Immature natural killer cell (primary cell): ENCODE measurements at regions not wholly inside any gene's neighbourhood (a gene's known extent, or its start where the extent isn't known, plus 50 kb on each side); places are given as distances from the start of the nearest gene placed in this dataset.
A peak's percentile ranks its signal among the peaks of the same experiment; 100 is the strongest.
"Not testable (repeated sequence)": the region's sequence is repeated elsewhere in the genome, so short reads cannot be mapped to it uniquely, and the experiment has no call there.

ENCODE experiments used
- DNase-seq, 3 donors: peaks; one replicate each; pipeline ENCODE4 v3.0.0; 2022; ENCODE audit warnings: mixed read lengths in 1 of 3
- H3K27ac Mint-ChIP-seq, 6 donors: one replicate each; pipeline ENCODE4 v1.8.0; 2020; ENCODE audit warnings: mixed read lengths in 6 of 6, mild to moderate bottlenecking in 5 of 6, inconsistent platforms in 4 of 6, moderate library complexity in 3 of 6
- H3K27me3 Mint-ChIP-seq, 3 donors: one replicate each; pipeline ENCODE4 v1.8.0; 2020 to 2021; ENCODE audit warnings: low read depth in 3 of 3, mild to moderate bottlenecking in 3 of 3, mixed read lengths in 3 of 3, moderate library complexity in 3 of 3, inconsistent platforms in 1 of 3
- H3K36me3 Mint-ChIP-seq, 3 donors: one replicate each; pipeline ENCODE4 v1.8.0; 2020; ENCODE audit warnings: mixed read lengths in 3 of 3, inconsistent platforms in 2 of 3, mild to moderate bottlenecking in 2 of 3
- H3K4me1 Mint-ChIP-seq, 2 donors: one replicate each; pipeline ENCODE4 v1.8.0; 2020; ENCODE audit warnings: inconsistent platforms in 2 of 2, mild to moderate bottlenecking in 2 of 2, mixed read lengths in 2 of 2, moderate library complexity in 1 of 2
- H3K4me3 Mint-ChIP-seq, 5 donors: one replicate each; pipeline ENCODE4 v1.8.0; 2020; ENCODE audit warnings: mild to moderate bottlenecking in 5 of 5, mixed read lengths in 5 of 5, inconsistent platforms in 3 of 5, moderate library complexity in 3 of 5
- H3K9me3 Mint-ChIP-seq, 6 donors: one replicate each; pipeline ENCODE4 v1.8.0; 2020; ENCODE audit warnings: mild to moderate bottlenecking in 6 of 6, mixed read lengths in 6 of 6, inconsistent platforms in 4 of 6, moderate library complexity in 3 of 6

DNA sequence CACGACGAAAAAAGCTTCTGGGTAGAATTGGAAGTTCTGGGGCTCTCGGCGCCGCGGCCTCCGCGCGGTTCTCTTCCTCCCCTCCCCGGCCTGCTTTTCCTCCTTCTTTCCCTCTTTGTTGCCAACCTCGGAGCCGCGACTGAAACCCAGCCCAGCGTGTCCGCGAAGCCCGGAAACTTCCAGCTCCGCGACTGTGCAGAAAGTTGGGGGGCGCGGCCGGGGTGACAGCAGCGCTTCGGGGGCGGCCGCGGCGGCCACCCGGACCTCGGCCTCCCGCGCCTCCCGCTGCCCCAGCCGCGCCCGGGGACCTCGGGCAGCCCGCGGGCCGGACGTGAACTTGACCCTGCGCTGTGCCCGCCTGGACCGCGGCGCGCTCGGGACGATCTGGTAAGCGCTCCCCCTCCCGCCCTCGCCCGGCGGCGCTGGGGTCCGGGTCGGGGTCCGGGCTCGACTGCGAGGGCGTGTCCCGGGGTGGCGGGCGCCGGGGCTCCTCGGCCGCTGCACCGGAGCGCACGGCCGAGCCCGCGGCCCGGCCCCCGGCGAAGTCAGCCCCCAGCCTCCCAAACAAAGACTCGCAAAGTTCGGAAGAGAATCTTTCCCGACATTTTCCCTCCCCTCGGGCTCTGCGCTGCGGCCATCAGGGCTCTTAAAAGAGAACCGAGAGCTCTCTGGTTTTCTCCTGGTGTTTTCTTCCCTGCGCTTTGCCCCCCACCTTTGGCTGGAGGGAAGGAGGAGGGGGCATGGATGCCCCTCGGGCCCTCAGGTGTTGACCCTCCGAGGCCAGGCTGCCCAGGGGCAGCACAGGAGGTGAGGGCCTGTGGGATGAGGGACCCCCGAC is 67.9 kb upstream of the WNT7B start:
- peaks cover 0 to 5% (median 0%) of the 10 kb centered on the region in 3 donors for H3K27me3 Mint-ChIP-seq
- H3K27ac Mint-ChIP-seq, result peak overlapping the region; percentile 66 to 92 (median 86)
- H3K9me3 Mint-ChIP-seq, result no peaks in the 10 kb centered on the region
- H3K4me1 Mint-ChIP-seq, result peaks cover 54 to 64% of the 10 kb centered on the region in 2 donors
- H3K36me3 Mint-ChIP-seq, result no peaks in the 10 kb centered on the region
- DNase-seq, result peak; percentile 44 to 61 (median 46)
- peak overlapping the region; percentile 84 to 90 (median 87) for H3K4me3 Mint-ChIP-seq

DNA sequence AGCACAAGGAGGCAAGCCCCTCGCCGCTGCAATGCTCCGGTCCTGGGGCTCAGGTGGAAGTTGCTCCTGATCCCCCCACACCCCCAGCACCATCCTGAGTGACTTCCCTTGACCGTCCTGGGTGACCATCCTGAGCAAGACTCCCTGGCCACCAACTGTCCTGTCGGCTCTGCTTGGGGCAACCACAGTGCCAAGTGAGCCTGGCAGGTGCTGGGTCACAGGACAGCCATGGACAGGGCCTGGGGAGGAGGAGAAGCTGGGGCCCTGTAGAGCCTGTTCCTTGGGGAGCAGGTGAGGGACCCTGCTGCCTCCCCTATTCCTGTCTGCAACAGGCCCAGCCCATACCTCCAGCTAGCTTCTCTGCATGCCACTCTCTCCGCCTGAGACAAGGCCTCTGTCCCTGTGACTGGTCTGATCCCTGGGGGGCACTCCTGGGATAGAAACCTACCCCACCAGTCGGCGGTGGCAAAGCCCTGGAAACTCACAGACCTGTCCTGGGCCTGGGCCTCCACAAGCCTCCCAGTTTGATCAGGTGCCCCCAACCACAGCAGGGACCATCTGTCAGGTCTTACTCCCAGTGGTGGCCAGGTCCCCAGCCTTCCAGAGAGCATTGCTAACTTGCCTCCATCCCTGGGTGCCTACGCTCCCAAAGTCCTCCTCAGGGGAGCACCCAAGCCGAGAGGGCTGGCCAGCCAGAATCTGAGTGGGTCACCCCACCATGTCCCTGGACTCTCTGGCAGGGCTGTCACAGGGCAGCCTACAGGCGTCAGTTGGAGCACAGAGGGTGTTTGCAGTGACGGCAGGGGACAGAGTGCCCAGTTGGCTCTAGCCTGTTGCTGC is 68.7 kb upstream of the WNT7B start:
- Mint-ChIP-seq H3K36me3 (no peaks in the 10 kb centered on the region), H3K4me1 (peaks cover 62 to 72% of the 10 kb centered on the region in 2 donors), H3K27me3 (peaks cover 0 to 7% (median 3%) of the 10 kb centered on the region in 3 donors), H3K4me3 (peak overlapping the region; percentile 47 to 81 (median 75)), H3K27ac (peak overlapping the region in 5 of 6 donors; percentile 53 to 79 (median 64)), H3K9me3 (no peaks in the 10 kb centered on the region)
- DNase-seq, result no peak

DNA sequence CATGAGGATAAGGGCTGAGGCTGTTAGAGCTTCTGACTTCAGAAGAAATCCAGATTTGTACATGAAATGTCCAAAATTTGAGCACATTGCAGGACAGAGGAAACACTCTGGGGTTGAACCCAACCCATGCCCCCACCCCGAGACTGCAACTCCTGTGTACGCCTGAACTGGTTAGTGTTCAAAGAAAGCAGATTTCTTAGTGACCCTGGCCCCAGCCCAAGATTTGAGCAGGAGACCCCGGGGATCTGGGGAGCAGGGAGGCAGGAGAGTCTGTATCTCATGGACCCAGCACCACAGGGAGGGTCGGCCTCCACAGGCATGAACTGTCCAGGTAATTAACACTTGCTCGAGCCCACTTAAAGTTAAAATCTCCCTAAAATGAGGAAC is 69.3 kb upstream of the WNT7B start:
- peaks cover 68 to 78% of the 10 kb centered on the region in 2 donors for H3K4me1 Mint-ChIP-seq
- H3K27me3 Mint-ChIP-seq, result peaks cover 2 to 7% (median 3%) of the 10 kb centered on the region in 3 donors
- DNase-seq, result no peak
- H3K9me3 Mint-ChIP-seq, result no peaks in the 10 kb centered on the region
- H3K36me3 Mint-ChIP-seq, result no peaks in the 10 kb centered on the region
- peak overlapping the region in 5 of 6 donors; percentile 45 to 79 (median 48) for H3K27ac Mint-ChIP-seq
- H3K4me3 Mint-ChIP-seq, result peak overlapping the region; percentile 30 to 81 (median 75)

DNA sequence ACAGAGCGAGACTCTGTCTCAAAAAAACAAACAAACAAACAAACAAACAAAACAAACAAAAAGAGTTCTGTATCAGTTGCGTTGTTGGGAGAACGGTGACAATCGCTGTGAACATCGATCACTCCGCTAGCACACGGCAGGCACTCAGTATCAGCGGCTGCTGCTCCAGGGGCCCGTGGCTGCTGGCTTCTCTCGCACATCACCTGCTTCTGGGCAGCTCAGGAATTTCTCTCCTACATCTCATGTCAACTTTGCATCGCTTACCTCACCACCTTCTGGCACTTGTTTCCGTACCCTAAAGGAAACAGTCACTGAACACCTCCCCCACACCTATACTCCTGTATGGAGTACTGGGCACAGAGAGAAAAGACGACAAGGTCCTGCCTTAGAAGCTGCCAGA is 70.3 kb upstream of the WNT7B start:
- H3K27me3 Mint-ChIP-seq, result peaks cover 3 to 7% (median 4%) of the 10 kb centered on the region in 3 donors
- no peak for DNase-seq
- peak overlapping the region in 1 of 5 donors; percentile 29 for H3K4me3 Mint-ChIP-seq
- H3K9me3 Mint-ChIP-seq, result no peaks in the 10 kb centered on the region
- peak overlapping the region; percentile 3 to 85 (median 84) for H3K27ac Mint-ChIP-seq
- peaks cover 77 to 87% of the 10 kb centered on the region in 2 donors for H3K4me1 Mint-ChIP-seq
- H3K36me3 Mint-ChIP-seq, result no peaks in the 10 kb centered on the region

DNA sequence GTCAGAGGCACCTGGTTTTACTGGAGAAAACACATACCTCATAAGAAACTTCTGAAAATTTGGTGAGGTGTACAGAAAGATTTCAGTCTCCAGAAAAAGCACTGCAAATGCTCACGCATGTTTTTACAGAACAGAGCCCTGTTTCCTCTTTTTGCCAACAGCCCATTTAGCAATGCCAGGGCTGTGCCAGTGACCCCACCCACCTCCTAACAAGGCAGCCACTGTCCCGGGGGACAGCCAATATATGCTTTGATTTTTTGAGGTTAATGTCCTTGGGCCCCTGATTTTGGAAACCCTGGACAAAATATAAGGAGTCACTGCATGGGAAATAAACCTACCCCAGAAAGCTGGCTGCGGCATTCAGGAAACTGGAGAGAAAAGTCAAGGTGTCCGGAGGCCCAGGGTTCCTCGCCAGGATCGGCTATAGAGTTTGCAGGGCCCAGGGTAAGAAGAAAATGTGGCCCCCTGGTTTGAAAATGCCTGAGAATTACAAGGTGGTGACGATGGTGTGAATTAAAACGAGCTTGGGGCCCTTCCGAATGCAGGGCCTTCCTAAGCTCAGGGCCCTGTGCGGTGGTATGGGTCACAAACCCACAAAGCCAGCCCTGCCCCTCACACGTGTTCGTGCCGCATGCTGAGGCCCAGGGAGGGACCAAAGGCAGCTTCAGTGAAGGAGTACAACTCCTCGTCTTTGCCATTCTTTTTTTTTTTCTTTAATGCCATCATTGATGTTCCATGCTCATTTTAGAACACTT is 71.1 kb upstream of the WNT7B start:
- DNase-seq, result peak; percentile 53 to 58 (median 56)
- Mint-ChIP-seq H3K4me1 (peaks cover 81 to 95% of the 10 kb centered on the region in 2 donors), H3K27ac (peak overlapping the region in 5 of 6 donors; percentile 71 to 87 (median 84)), H3K4me3 (peak overlapping the region in 4 of 5 donors; percentile 18 to 67 (median 56)), H3K27me3 (peaks cover 3 to 7% (median 4%) of the 10 kb centered on the region in 3 donors), H3K9me3 (no peaks in the 10 kb centered on the region), H3K36me3 (no peaks in the 10 kb centered on the region)

DNA sequence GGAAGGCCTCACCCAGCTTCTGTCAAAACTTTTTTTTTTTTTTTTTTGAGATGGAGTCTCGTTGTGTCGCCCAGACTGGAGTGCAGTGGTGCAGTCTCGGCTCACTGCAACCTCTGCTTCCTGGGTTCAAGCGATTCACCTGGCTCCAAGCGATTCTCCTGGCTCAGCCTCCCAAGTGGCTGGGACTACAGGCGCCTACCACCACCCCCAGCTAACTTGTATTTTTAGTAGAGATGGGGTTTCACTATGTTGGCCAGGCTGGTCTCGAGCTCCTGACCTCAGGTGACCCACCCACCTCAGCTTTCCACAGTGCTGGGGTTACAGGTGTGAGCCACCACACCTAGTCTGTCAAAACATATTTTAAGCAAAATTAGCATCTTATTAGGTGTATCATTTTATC is 71.7 kb upstream of the WNT7B start:
- Mint-ChIP-seq H3K4me1 (peaks cover 80 to 94% of the 10 kb centered on the region in 2 donors), H3K4me3 (peak overlapping the region in 2 of 5 donors; percentile 21 to 58), H3K27ac (peak overlapping the region in 4 of 6 donors; percentile 78 to 87 (median 84))
- not testable (repeated sequence) for H3K9me3 Mint-ChIP-seq, DNase-seq, H3K27me3 Mint-ChIP-seq, H3K36me3 Mint-ChIP-seq

DNA sequence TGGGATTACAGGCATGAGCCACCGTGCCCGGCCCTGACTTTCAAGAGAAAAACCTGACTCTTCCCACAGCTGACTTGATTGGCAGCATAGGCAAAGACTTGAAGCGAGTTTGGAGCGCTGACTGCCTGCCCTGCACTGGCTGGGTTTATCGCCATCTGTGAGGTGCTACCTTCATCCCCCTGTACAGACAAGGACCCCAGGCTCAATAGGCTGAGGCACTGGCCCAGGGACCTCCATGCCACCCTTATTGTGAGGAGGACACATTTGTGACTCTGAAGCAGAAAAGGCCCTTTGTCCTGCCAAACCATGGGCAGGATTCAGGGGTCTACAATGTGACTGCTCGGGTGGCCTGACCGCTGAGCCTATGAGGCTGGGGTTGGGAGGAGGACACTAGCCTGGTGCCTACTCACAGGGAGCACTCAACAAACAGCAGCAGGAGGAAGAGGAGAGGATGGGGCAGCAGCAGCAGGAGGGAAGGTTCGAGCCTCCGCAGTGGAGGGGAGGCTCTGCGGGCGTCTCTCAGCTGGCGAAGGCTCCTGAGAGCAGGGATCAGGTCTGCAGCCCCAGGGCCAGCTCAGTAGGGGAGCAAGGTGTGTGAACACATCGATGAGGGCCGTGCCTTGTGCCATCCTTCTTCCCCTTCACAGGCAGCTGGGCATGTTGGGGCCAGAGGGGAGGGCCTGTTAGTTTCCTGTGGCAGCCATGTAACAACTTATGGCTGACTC is 72.9 kb upstream of the WNT7B start:
- no peaks in the 10 kb centered on the region for H3K36me3 Mint-ChIP-seq
- peaks cover 3 to 9% (median 4%) of the 10 kb centered on the region in 3 donors for H3K27me3 Mint-ChIP-seq
- H3K9me3 Mint-ChIP-seq, result no peaks in the 10 kb centered on the region
- peak overlapping the region; percentile 30 to 97 (median 91) for H3K27ac Mint-ChIP-seq
- no peak for DNase-seq
- peak overlapping the region; percentile 42 to 82 (median 70) for H3K4me3 Mint-ChIP-seq
- peaks cover 76 to 88% of the 10 kb centered on the region in 2 donors for H3K4me1 Mint-ChIP-seq

DNA sequence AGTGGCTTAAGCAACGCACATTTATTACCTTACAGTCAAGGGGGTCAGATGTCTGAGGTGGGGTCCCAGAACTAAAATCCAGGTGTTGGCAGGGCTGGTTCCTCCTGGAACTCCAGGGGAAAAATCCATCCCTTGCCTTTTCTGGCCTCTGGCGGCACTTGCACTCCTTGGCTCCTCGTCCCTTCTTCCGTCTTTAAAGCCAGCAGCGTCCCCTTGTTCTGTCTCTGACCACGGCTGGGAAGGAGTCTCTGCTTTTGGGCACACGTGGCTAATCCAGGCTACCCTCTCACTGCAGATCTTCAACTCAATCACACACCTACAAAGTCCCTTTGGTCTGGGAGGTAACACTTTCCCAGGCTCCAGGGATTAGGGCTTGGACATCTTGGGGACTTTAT is 73.5 kb upstream of the WNT7B start:
- Mint-ChIP-seq H3K4me1 (peaks cover 80 to 90% of the 10 kb centered on the region in 2 donors), H3K36me3 (no peaks in the 10 kb centered on the region), H3K27me3 (peaks cover 4 to 9% (median 4%) of the 10 kb centered on the region in 3 donors), H3K9me3 (no peaks in the 10 kb centered on the region), H3K4me3 (peak overlapping the region; percentile 42 to 82 (median 70)), H3K27ac (peak overlapping the region; percentile 30 to 97 (median 91))
- no peak for DNase-seq

DNA sequence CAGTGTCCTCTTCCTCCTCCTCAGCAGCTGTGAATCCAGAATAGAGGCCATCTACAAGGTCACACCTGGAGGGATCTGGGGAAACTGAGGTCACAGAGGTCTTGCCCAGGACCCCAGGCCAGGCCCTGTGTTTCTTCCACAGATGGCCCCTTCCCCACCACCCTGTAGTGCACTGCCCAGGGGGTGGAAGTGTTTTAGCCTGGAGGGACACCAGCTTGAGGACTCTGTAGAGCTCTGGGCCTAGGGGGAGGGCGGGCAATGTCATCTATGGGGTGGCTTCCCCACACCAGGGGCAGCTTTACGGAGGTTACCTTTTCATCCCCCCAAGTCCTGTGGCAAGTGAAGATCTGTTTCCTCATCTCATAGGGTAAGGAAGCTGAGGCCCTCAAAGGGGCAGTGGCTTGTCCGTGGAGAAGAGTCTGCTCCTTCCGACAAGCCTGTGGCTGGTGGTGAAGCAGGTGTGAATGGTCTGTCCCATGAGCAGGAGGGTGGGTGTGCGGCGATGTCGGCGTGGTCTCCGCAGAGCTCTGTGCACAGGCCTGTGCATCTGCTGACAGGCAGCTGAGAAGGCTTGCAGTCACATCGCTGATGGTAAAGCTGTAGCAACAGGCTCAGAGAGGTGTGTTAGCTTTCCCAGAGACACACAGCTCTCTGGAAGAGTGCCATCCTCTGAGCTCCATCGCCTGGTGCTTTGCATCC is 74.1 kb upstream of the WNT7B start:
- H3K4me1 Mint-ChIP-seq, result peaks cover 81 to 90% of the 10 kb centered on the region in 2 donors
- H3K27ac Mint-ChIP-seq, result peak overlapping the region; percentile 75 to 97 (median 91)
- no peaks in the 10 kb centered on the region for H3K9me3 Mint-ChIP-seq
- H3K4me3 Mint-ChIP-seq, result peak overlapping the region; percentile 68 to 82 (median 73)
- peak; percentile 67 to 78 (median 69) for DNase-seq
- peaks cover 4 to 9% (median 5%) of the 10 kb centered on the region in 3 donors for H3K27me3 Mint-ChIP-seq
- no peaks in the 10 kb centered on the region for H3K36me3 Mint-ChIP-seq

DNA sequence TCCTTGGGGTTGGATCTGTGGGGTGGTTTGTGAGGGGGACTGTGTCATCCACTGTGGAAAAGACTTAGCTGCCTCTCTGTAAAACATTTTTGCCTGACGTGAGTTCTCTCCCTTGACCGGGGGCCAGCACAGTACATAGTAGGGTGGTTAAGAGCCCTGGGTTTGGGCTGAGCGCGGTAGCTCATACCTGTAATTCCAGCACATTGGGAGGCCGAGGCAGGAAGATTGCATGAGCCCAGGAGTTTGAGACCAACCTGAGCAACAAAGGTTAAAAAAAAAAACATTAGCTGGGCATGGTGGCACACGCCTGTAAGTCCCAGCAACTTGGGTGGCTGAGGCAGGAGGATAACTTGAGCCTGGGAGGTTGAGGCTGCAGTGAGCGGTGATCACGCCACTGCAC is 74.7 kb upstream of the WNT7B start:
- Mint-ChIP-seq H3K4me3 (peak overlapping the region; percentile 68 to 82 (median 73)), H3K9me3 (no peaks in the 10 kb centered on the region), H3K36me3 (no peaks in the 10 kb centered on the region), H3K27me3 (peaks cover 4 to 9% (median 6%) of the 10 kb centered on the region in 3 donors), H3K4me1 (peaks cover 81 to 88% of the 10 kb centered on the region in 2 donors), H3K27ac (peak overlapping the region; percentile 75 to 97 (median 91))
- no peak for DNase-seq

DNA sequence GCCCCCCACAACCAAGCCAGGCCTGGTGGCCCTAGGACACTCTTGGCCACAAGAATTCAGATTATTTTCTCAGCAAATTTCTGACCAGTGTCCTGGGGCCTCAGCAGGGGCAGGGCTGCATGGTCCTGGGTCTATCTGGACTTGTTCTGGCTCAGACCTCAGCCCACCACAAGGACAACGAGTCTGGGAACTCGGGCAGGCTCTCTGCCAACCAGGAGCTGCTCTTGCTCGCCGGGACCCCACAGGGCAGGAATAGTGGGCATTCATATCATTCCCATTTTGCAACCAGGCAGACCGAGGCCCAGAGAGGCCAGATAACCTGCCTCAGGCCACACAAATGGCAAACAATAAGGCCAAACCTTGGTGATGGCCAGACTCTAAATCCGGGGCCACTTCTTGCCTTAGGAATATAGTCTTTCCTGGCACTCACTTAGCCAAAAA is 75.4 kb upstream of the WNT7B start:
- Mint-ChIP-seq H3K27me3 (peaks cover 4 to 8% (median 7%) of the 10 kb centered on the region in 3 donors), H3K9me3 (no peaks in the 10 kb centered on the region), H3K36me3 (no peaks in the 10 kb centered on the region), H3K27ac (peak overlapping the region; percentile 81 to 97 (median 91)), H3K4me3 (peak overlapping the region; percentile 86 to 93 (median 90)), H3K4me1 (peaks cover 82 to 88% of the 10 kb centered on the region in 2 donors)
- no peak for DNase-seq
